BLaER1 treated with 17β-estradiol and CSF1 and Interleukin-3, amounts not matched to agents 10 nM and 100 nM (cell line): ENCODE measurements at regions not wholly inside any gene's neighbourhood (a gene's known extent, or its start where the extent isn't known, plus 50 kb on each side); places are given as distances from the start of the nearest gene placed in this dataset.
"Not testable (repeated sequence)": the region's sequence is repeated elsewhere in the genome, so short reads cannot be mapped to it uniquely, and the experiment has no call there.

Source experiments
- H3K27ac ChIP-seq, 11 experiments: shearing (Covaris generic); formaldehyde crosslinking; 2 replicates each; pipeline ENCODE4 v1.8.1; 2022
- H3K27me3 ChIP-seq, 11 experiments: shearing (Covaris generic); formaldehyde crosslinking; 2 replicates each; pipeline ENCODE4 v1.8.1; 2022
- H3K36me3 ChIP-seq, 11 experiments: shearing (Covaris generic); formaldehyde crosslinking; 2 replicates each; pipeline ENCODE4 v1.8.1; 2022
- H3K4me1 ChIP-seq, 10 experiments: shearing (Covaris generic); formaldehyde crosslinking; 2 replicates each; pipeline ENCODE4 v1.8.1; 2022
- H3K4me2 ChIP-seq, 11 experiments: shearing (Covaris generic); formaldehyde crosslinking; 2 replicates each; pipeline ENCODE4 v1.8.1; 2022
- H3K4me3 ChIP-seq, 10 experiments: shearing (Covaris generic); formaldehyde crosslinking; 2 replicates each; pipeline ENCODE4 v1.8.1; 2022
- H3K9ac ChIP-seq, 11 experiments: shearing (Covaris generic); formaldehyde crosslinking; 2 replicates each; pipeline ENCODE4 v1.8.1; 2022
- H3K9me3 ChIP-seq, 11 experiments: shearing (Covaris generic); formaldehyde crosslinking; replicated peaks in 1 of 11; 2 replicates each; pipeline ENCODE4 v1.8.1; 2022
- H4K20me1 ChIP-seq, 11 experiments: shearing (Covaris generic); formaldehyde crosslinking; 2 replicates each; pipeline ENCODE4 v1.8.1; 2022
- Cebpa-rat ChIP-seq, 11 experiments: shearing (Covaris generic); IDR thresholded peaks; 2 replicates each; pipeline ENCODE4 v1.8.1; 2022

DNA sequence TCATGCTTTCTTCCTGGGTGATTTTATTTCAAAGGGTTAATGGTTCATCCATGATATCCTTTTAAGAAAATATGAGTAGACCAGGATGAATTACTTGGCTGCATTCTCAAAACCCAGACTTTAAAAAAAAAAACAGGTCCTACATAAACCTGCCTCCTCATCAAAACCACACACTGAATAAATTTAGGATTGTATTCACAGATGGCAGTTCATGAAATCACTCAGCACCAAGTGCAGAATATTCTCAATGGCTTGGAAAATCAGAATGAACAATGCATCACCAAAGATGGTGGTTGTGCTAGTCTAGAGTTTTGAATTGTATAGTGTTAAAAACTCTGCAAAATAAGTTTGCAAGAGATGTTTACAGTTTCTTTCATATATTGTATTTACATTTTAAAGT, 145.4 kb upstream of the GRAMD2B start:
- H3K36me3 ChIP-seq, result no peaks in the 10 kb centered on the region
- no peaks in the 10 kb centered on the region for H3K4me1 ChIP-seq
- no peak overlapping the region for H3K9ac ChIP-seq
- H4K20me1 ChIP-seq, result no peaks in the 10 kb centered on the region
- no peak overlapping the region for H3K4me3 ChIP-seq
- no peak overlapping the region for H3K27ac ChIP-seq
- H3K9me3 ChIP-seq, result 0 out of 22 replicates have a peak, but pooled peaks cover 0 to 4% (median 0%) of the 10 kb centered on the region in 11 experiments
- no peak overlapping the region for H3K4me2 ChIP-seq
- no peak for TF ChIP-seq Cebpa-rat (IDR thresholded peaks at IDR 0.05)
- H3K27me3 ChIP-seq, result no peaks in the 10 kb centered on the region

GRCh38 chr5:126280343-126280742, 142.9 kb upstream of the GRAMD2B start:
- no peaks in the 10 kb centered on the region for H3K4me1 ChIP-seq
- no peaks in the 10 kb centered on the region for H3K27me3 ChIP-seq
- H3K4me3 ChIP-seq, result no peak overlapping the region
- H3K36me3 ChIP-seq, result no peaks in the 10 kb centered on the region
- no peak overlapping the region for H3K9ac ChIP-seq
- TF ChIP-seq Cebpa-rat (IDR thresholded peaks at IDR 0.05), result no peak
- no peaks in the 10 kb centered on the region for H4K20me1 ChIP-seq
- no peak overlapping the region for H3K4me2 ChIP-seq
- no peak overlapping the region for H3K27ac ChIP-seq
- H3K9me3 ChIP-seq, result 0 out of 22 replicates have a peak, but pooled peaks cover 0 to 4% (median 0%) of the 10 kb centered on the region in 11 experiments

DNA sequence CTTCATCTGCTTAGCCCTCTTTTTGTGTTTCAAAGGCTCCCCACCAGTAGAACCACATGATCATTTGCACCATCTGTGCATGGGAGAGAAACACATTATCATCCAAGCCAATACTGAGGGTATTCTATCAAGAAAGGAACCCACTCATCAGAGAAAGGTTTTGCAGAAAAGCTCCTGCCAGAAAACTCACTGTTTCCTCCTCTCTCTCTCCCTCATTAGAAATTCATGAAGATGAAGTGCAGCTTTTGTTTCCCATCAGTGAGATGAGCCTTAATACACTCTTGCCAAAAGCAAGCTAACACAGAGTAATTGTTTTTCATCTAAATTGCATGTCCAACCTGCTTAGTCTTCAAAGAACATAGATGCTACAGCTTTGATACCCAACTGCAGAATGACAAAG, 142.4 kb upstream of the GRAMD2B start:
- TF ChIP-seq Cebpa-rat (IDR thresholded peaks at IDR 0.05), result no peak
- Histone ChIP-seq H3K4me3 (no peak overlapping the region), H3K4me2 (no peak overlapping the region), H4K20me1 (no peaks in the 10 kb centered on the region), H3K36me3 (no peaks in the 10 kb centered on the region), H3K9ac (no peak overlapping the region), H3K9me3 (0 out of 22 replicates have a peak, but pooled peaks cover 0 to 4% (median 0%) of the 10 kb centered on the region in 11 experiments), H3K27ac (no peak overlapping the region), H3K27me3 (no peaks in the 10 kb centered on the region), H3K4me1 (no peaks in the 10 kb centered on the region)

DNA sequence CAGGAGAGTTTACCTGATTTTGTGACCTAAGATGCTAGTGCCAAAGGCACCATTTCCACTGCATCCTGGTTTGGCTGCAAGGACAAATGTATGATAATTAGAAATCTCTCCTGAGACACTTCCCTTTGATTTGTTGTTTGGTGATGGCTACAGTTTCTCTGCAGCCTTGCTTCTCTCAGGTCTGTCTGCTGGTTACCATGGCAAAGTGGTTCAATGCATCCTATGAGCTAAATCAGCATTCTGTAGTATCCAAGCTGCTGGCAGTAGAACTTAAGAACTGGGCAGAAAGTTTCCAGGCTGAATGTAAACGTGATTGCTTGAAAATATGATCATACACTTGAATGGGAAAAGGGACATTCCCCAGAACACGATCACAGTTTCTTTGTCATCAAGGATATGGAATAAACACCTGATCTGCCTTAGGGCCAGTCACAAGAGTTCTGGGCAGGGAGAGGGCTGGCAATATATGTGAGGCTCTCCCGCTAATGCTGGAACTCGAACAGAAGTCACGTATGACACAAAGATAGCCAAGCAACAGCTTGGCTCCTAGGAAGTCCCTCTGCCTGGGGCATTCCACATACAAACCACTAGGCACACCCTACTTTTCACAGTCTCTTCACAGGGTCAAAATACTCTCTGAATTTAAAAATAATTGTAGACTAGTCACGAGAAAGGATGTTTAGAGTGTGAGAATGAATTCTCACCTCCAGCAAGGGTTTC, 138.1 kb upstream of the GRAMD2B start:
- Histone ChIP-seq H3K36me3 (no peaks in the 10 kb centered on the region), H3K27ac (no peak overlapping the region), H4K20me1 (no peaks in the 10 kb centered on the region), H3K9ac (no peak overlapping the region), H3K27me3 (no peaks in the 10 kb centered on the region), H3K4me2 (no peak overlapping the region), H3K4me1 (no peaks in the 10 kb centered on the region), H3K9me3 (0 out of 22 replicates have a peak, but pooled peaks cover 0 to 6% (median 0%) of the 10 kb centered on the region in 11 experiments), H3K4me3 (no peak overlapping the region)
- TF ChIP-seq Cebpa-rat (IDR thresholded peaks at IDR 0.05), result no peak

DNA sequence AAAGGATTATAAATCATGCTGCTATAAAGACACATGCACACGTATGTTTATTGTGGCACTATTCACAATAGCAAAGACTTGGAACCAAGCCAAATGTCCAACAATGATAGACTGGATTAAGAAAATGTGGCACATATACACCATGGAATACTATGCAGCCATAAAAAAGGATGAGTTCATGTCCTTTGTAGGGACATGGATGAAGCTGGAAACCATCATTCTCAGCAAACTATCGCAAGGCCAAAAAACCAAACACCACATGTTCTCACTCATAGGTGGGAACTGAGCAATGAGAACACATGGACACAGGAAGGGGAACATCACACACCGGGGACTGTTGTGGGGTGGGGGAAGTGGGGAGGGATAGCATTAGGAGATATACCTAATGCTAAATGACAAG, 127.1 kb upstream of the GRAMD2B start:
- not testable (repeated sequence) for H3K4me1 ChIP-seq, H3K9ac ChIP-seq, H3K27ac ChIP-seq, H3K4me2 ChIP-seq, H4K20me1 ChIP-seq, H3K4me3 ChIP-seq, H3K27me3 ChIP-seq, H3K9me3 ChIP-seq, H3K36me3 ChIP-seq

- Histone ChIP-seq H4K20me1 (no peaks in the 10 kb centered on the region), H3K27me3 (no peaks in the 10 kb centered on the region), H3K27ac (no peak overlapping the region), H3K4me3 (no peak overlapping the region), H3K4me1 (no peaks in the 10 kb centered on the region), H3K9ac (no peak overlapping the region), H3K36me3 (no peaks in the 10 kb centered on the region), H3K4me2 (no peak overlapping the region), H3K9me3 (peaks cover 8 to 18% (median 14%) of the 10 kb centered on the region in 11 experiments; a peak in 17 of 22 replicates)
- TF ChIP-seq Cebpa-rat (IDR thresholded peaks at IDR 0.05), result no peak
Measured at GRCh38 chr5:126300293-126300692, 122.9 kb upstream of the GRAMD2B start.

GRCh38 chr5:126301056-126301455, 122.2 kb upstream of the GRAMD2B start:
- no peak overlapping the region for H3K27ac ChIP-seq
- no peak overlapping the region for H3K9ac ChIP-seq
- H3K4me1 ChIP-seq, result no peaks in the 10 kb centered on the region
- no peak overlapping the region for H3K4me2 ChIP-seq
- H3K9me3 ChIP-seq, result peaks cover 8 to 21% (median 15%) of the 10 kb centered on the region in 11 experiments; a peak in 17 of 22 replicates
- no peak overlapping the region for H3K4me3 ChIP-seq
- no peaks in the 10 kb centered on the region for H3K36me3 ChIP-seq
- no peaks in the 10 kb centered on the region for H3K27me3 ChIP-seq
- no peak for TF ChIP-seq Cebpa-rat (IDR thresholded peaks at IDR 0.05)
- no peaks in the 10 kb centered on the region for H4K20me1 ChIP-seq

DNA sequence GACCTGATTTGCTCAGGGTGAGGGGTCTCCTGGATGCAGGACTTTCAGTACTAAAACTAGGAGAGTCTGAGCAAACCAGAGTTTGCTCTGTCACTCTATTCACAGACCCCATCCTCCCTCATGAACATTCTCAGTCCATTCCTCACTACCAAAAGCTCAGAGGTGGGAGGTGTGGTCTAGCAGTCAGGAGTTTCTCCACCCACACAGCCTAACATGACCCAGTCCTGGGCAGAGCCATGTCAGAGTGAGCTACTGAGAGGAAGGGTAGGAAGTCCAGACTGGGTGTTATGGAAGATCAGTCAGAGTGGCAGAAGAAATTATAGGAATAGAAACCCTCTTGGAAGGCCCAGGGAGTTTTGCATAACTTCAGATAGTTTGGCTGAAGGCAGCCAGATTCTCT, 113.3 kb upstream of the GRAMD2B start:
- no peaks in the 10 kb centered on the region for H4K20me1 ChIP-seq

DNA sequence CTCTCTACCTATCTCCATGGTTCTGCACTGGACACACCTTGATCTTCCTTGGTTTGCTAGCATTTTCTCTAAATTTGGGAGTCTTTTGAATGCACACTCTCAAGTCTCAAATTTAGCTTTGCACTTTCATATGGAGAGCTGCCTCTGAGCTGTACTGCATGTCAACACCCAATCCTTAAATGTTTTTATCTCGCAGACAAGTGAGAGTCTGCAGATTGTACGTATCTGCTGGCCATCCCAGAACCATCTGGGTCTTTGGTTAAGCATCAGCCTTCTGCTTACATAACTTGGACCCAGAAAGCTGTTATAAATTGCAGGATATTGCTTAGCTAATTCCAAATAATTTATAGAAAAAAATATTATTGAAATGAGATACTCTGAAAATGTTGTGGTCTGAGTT, 111.4 kb upstream of the GRAMD2B start:
- Histone ChIP-seq H3K4me2 (no peak overlapping the region), H3K4me1 (no peaks in the 10 kb centered on the region), H3K27ac (no peak overlapping the region), H3K9ac (no peak overlapping the region), H3K36me3 (no peaks in the 10 kb centered on the region), H3K9me3 (no peaks in the 10 kb centered on the region), H4K20me1 (no peaks in the 10 kb centered on the region), H3K4me3 (no peak overlapping the region), H3K27me3 (no peaks in the 10 kb centered on the region)
- no peak for TF ChIP-seq Cebpa-rat (IDR thresholded peaks at IDR 0.05)

More for the DNA sequence above, 113.3 kb upstream of the GRAMD2B start:
- H3K36me3 ChIP-seq, result no peaks in the 10 kb centered on the region
- H3K9me3 ChIP-seq, result peaks cover 0 to 7% (median 6%) of the 10 kb centered on the region in 11 experiments; a peak in 11 of 22 replicates
- H3K4me2 ChIP-seq, result no peak overlapping the region
- no peaks in the 10 kb centered on the region for H3K4me1 ChIP-seq
- no peaks in the 10 kb centered on the region for H3K27me3 ChIP-seq
- no peak overlapping the region for H3K27ac ChIP-seq
- no peak overlapping the region for H3K4me3 ChIP-seq
- no peak overlapping the region for H3K9ac ChIP-seq
- no peak for TF ChIP-seq Cebpa-rat (IDR thresholded peaks at IDR 0.05)

DNA sequence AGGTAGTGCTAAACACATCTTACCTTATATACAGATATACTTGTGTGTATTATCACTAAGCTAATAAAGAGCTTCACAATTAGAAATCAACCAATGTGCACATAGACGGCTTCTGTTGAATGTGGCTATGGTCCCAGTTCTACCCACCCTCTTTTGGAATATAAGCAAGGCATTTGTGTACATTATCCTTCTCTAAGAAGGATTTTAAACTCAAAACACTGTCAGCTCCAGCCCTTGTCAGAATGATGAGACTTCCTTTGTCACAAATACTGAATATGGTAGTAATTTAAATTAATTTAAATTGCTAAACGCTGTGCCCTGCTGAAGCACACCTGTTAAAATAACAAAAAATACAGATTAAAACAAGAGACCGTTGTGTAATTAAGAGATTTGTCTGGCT, 107.9 kb upstream of the GRAMD2B start:
- Histone ChIP-seq H3K27ac (no peak overlapping the region), H3K4me2 (no peak overlapping the region), H3K4me3 (no peak overlapping the region), H3K4me1 (no peaks in the 10 kb centered on the region), H3K9me3 (no peaks in the 10 kb centered on the region), H3K9ac (no peak overlapping the region), H3K27me3 (no peaks in the 10 kb centered on the region), H3K36me3 (no peaks in the 10 kb centered on the region), H4K20me1 (no peaks in the 10 kb centered on the region)
- no peak for TF ChIP-seq Cebpa-rat (IDR thresholded peaks at IDR 0.05)
